ENCODE measurements at regions not wholly inside any gene's neighbourhood (a gene's known extent, or its start where the extent isn't known, plus 50 kb on each side); places are given as distances from the start of the nearest gene placed in this dataset.
"Not testable (repeated sequence)": the region's sequence is repeated elsewhere in the genome, so short reads cannot be mapped to it uniquely, and the experiment has no call there.

DNA sequence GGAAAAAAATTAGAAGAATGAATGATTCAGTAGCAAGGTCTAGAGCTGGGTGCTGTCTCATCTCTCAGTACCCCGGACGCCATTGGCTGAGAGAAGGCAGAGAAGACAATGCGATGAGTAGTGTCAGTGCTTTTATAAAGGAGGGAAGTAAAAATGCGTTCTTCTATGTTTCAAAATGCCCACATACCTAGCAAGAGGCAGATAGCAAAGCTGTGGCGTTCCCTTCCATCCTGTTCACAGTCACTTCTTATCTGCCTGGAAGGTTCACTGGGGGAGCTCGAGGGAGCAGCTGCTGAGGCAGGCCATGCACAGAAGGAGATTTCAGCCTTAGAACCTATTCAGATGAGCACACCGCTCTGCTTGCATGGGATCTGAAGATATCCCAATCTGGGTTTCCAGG is 234.0 kb downstream of the RPLP1 start:
- no peak for DNase-seq

DNA sequence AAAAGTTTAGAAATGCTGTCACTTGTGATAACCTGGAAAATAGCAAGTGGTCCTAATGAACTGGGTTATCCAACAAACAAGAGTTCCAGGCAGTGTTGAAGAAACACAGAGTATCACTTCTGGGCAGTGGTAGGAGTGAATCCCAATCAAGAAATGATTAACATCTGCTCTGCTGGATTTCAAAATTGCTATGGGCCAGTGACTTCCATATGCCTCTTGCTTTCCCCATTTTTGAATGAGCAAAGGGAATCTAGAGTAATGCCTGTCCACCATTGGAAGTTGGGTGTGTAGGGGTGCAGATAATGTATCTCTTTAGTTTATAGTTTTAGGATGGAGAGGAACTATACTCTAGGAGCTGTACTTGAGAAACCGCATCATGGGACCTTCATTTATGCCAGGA is 236.5 kb downstream of the RPLP1 start:
- DNase-seq: no peak

GRCh38 chr15:69691307-69692015 is 238.8 kb downstream of the RPLP1 start:
- no peak for DNase-seq

DNA sequence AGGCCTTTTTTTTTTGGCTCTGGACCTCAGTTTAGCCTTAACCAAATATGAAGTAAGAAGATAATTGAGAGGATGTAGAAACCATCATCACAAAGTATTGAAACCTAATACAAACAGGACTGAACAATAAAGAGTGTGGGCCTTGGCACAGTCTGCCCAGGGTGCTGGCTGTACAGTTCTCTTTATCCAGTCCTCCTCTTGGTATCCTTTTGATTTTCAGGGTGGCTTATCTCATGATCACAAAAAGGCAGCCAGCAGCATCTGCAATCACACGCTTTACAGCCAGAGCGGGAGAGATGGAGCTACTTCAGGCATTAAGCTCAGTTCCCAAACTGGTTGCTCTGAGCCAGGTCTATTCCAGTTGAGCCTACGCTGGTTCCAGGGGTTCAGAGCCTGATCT is 239.7 kb downstream of the RPLP1 start:
- no peak for DNase-seq

- DNase-seq: no peak
Observed at GRCh38 chr15:69693059-69693458, 240.4 kb downstream of the RPLP1 start.

DNA sequence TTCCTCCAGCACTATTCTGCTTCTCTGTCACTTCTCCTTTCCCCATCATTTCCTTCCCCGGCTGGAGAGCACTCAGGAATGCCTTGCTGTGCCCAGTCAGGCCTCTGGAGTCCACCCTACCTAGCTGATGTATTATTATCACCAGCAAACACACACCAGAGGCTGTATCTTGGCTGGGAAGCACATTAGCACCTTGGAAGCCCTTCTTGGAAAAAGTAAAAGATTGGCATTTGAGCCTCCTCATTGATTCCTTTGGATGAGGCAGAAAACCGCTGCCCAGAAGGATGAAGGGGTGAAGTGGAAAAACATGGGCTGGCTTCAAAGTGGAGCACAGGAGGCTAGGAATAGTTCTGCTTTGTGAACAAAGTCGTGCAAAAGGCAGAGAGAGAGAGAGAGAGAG is 244.3 kb downstream of the RPLP1 start:
- no peak for DNase-seq

DNA sequence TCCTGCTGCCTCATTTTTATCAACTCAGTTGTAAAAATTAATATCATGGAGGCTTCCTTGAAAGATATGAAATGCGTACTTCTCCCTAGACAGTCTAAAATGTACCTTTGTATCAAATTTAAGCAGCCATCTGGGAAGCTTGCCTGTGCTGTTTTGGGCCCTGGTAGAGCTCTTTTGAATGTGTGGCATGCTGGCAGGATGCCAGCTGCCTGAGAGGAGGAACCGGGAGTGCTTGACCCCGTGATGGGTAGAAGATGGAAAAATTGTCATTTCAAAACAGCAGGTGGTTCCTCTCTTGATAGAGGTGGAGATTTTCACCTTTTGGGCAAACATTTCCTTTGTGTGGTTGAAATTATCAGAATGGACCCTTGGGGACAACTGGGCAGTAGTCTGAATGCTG is 245.3 kb downstream of the RPLP1 start:
- DNase-seq: no peak

DNA sequence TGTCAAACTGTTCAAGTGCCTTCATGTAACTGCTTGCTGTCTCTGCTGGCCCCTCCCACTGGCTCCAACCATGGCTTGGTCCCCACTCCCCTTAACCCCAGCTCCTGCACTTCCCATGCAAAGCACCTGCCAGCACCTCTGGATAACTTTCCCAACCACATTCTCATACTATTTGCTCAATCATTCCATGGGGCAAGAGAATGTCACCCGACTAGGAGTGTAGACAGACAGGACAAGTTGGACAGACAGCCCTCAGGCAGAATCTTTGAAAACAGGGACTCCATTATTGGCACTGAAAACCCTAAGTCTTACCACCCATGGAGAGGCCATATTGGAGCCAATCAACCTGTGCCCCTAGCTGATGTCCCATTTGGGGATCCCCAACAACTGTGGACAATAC is 246.5 kb downstream of the RPLP1 start:
- DNase-seq: no peak

DNA sequence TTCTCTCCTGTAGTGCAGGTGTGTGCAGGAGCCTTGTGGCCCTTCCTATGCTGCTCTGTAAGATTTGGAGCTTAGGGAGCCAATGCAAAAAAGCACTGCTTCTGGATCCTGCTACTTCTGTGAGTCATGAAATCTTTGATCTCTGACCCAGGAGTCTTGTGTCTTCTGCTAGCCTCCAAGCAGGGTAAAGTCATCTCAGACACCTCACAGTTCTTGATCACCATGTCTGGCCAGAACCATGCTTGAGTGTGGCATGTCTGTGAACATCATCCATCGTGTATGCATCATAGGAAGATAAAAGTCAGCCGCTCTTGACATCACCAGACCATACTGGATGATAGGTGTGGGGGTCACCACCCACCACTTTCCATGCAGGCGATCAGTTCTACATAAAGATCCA is 247.8 kb downstream of the RPLP1 start:
- DNase-seq: no peak

GRCh38 chr15:69701198-69701597 is 248.6 kb downstream of the RPLP1 start:
- DNase-seq: no peak

DNA sequence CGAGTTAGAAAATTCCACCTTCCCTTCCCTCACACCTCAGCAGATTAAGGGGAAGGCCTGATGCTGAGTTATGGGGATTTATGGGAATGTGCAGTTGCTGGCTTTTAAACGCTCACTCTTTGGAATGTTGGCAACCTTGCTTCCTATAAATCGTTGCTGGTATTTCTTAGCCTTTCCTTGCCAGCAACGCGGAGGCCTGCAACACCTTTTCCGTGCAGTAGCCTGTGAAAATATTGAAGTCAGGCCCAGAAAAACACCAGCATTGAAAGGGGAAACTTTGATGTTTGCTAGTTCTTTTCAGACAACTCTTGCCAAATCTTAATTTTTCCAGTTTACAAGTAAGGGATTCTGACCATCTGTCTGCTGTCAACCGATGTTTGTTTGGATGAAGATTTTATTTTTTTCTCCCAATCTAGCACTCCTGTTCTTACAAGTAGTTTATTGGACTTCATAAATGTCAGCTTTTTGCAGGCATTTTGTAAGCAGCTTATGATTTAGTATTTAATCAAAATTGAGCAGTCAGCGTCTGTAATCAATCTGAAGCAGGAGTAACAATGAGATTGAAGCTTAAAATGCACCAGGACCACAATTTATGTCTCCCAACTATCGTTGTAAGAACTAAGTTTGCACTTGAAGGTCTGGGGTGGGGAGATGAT is 251.0 kb downstream of the RPLP1 start:
- DNase-seq: no peak

GRCh38 chr15:69704229-69704628 is 251.6 kb downstream of the RPLP1 start:
- DNase-seq: no peak

GRCh38 chr15:69704700-69705099 is 252.1 kb downstream of the RPLP1 start:
- DNase-seq: no peak

DNA sequence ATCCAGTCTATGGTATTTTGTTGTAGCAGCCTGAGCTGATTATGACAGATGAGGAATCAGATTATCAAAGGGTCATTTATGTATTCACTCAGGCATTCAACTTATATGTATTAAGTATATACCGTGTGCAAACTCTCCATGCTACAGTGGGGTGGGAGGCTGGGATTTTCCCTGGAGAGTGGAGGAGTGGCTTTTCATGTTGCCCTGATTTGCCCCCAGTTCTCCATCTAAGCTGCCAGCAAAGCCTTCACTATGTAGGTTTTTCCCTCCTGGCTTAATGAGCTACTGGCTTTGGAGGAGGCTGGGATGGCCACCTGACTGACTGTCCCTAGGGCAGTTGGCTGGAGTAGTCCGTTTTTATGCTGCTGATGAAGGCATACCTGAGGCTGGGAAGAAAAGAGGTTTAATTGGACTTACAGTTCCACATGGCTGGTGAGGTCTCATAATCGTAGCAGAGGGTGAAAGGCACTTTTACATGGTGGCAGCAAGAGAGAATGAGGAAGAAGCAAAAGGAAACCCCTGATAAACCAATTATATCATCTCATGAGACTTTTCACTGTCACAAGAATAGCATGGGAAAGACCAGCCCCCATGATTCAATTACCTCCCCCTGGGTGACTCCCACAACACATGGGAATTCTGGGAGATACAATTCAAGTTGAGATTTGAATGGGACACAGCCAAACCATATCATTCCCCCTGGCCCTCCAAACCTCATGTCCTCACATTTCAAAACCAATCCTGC is 253.9 kb downstream of the RPLP1 start:
- DNase-seq: no peak

DNA sequence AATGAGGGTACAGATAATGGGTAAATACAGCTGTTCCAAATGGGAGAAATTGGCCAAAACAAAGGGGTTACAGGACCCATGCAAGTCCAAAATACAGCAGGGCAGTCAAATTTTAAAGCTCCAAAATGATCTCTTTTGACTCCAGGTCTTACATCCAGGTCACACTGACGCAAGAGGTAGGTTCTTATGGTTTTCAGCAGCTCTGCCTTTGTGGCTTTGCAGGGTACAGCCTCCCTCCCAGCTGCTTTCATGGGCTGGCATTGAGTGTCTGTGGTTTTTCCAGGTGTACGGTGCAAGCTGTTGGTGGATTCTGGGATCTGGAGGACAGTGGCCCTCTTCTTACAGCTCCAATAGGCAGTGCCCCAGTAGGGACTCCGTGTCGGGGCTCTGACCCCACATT is 254.6 kb downstream of the RPLP1 start:
- DNase-seq: not testable (repeated sequence)

- not testable (repeated sequence) for DNase-seq
Observed at GRCh38 chr15:69708436-69709122, 256.0 kb downstream of the RPLP1 start.

DNA sequence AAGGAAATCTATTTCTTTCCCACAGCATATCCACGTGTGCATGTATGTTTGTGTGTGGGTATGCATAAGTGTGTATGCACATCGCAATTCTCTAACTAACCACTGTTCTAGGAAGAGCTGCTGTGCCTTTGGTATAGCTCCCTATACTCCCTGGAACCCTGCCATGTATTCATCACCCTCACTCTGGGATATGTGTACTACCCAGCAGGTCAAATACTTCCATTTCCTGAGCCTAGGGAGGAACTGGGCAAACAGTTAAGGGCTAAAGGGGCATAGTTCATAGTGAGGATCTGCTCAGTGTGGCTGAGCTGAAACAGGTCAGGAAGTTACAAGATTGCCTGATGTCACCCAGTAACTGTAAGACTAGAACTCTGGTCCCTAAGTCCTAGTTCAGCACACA is 260.4 kb downstream of the RPLP1 start:
- DNase-seq: no peak

GRCh38 chr15:69713726-69714559 is 261.3 kb downstream of the RPLP1 start:
- DNase-seq: peak; percentile 90

- DNase-seq: no peak
Observed at GRCh38 chr15:69715210-69715609, 262.6 kb downstream of the RPLP1 start.

- DNase-seq: no peak
Observed at GRCh38 chr15:69718436-69718835, 265.8 kb downstream of the RPLP1 start.

DNA sequence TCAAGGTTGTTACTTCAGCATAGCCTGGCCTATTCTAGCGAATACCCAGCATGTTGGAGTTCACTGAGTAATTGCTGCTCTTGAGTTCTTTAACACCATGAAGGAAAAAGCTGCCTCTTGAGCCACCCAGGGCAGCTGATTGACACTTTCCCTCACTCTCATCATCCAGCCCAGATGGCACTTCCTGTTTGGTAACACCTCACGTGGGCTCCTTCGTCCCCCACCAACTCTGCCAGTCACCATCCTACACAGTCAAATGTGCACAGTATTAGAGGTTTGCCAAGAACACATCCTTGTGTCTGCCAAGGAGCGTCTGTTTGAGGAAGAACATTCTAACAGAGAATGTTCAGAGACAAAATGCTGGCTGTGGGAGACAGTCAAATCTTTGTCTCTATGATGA is 266.3 kb downstream of the RPLP1 start:
- DNase-seq: peak; percentile 59

- DNase-seq: peak; percentile 73
Observed at GRCh38 chr15:69719527-69720240, 267.1 kb downstream of the RPLP1 start.
